ENCODE measurements at regions not wholly inside any gene's neighbourhood (a gene's known extent, or its start where the extent isn't known, plus 50 kb on each side); places are given as distances from the start of the nearest gene placed in this dataset.
A peak's percentile ranks its signal among the peaks of the same experiment; 100 is the strongest.
"Not testable (repeated sequence)": the region's sequence is repeated elsewhere in the genome, so short reads cannot be mapped to it uniquely, and the experiment has no call there.

DNA sequence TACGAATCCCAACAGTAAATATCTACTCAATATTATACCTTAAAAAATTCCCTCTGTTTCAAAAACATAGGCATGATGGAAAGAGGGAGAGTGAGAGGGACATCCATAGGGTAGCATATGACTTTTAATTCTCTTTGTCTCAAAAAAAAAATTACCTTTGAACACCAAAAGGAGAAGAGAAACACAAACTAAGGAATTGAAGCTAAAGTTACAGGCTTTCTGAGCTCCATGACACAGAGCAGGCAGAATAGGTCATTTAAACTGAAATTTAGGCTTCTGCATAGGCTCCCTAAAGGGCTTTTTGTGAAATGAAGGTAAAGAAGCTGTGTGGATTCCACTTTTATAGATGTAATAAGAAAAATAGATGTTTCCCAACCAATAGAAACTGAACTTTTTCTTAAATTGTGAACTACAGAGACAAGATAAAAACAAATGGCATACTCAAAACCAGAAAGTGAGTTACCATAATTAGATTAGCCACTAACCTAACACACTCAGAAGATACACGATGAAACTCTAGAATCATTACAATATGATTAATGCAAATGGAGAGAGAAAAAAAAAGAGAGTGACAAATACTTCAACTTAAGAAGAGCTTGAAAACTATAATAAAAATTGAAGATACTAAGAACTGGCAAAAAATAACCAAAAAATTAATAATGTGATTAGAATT is 584.6 kb downstream of the GABRG1 start:
- no peak for DNase-seq (ENCODE audit: low spot score)
- intact Hi-C loops (cut with DNase I), result no loop called here

DNA sequence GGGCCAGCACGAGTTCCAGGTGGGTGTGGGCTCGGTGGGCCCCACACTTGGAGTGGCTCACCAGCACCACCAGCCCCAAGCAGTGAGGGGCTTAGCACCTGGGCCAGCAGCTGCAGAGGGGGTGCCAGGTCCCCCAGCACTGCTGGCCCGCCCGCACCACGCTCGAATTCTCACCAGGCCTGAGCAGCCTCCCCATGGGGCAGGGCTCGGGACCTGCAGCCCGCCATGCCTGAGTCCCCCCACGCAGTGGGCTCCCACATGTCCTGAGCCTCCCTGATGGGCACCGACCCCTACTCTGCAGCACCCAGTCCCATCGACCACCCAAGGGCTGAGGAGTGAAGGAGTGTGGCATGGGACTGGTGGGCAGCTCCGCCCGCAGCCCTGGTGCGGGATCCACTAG is 593.4 kb downstream of the GABRG1 start:
- DNase-seq (ENCODE audit: low spot score), result peak; percentile 65
- intact Hi-C loops (cut with DNase I), result no loop called here

DNA sequence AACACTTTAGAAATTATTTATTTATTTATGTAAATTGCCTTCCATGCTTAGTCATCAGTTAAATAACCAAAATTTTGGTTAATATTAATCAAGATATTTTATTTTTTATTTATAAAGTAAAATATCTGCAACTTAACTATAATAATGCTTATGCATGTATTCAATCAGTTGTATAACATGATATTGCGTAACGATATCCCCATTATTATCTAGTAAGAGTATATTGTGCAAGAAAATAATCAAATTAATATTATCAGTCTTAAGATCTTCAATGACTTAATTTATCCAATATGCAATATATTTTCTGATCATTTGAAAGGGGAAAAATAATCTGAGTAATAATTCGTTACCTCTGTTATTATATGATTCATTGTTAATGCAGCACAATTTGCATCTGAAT is 596.7 kb downstream of the GABRG1 start:
- intact Hi-C loops (cut with DNase I), result no loop called here
- no peak for DNase-seq (ENCODE audit: low spot score)

DNA sequence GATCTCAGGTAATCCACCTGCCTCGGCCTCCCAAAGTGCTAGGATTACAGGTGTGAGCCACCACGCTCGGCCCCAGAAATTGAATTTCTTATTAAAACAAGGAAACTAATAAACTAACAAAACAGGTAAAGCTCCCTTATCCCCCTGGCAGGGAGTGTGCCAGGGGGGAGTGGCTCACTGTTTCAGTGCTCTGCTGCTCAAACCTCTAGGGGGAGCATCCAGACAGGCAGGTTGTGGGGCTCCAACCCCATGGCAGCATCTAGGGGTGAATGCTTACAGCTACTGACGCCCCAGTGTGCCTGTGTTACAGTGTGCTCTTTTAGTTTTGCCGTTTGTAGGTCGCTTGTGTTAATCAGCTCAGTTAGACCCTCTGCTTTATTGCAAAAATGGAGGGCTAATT is 605.0 kb downstream of the GABRG1 start:
- no peak for DNase-seq (ENCODE audit: low spot score)

GRCh38 chr4:45502471-45502870 is 621.4 kb downstream of the GABRG1 start:
- DNase-seq (ENCODE audit: low spot score), result no peak
- intact Hi-C loops (cut with DNase I), result no loop called here

More for the DNA sequence above, 605.0 kb downstream of the GABRG1 start:
- intact Hi-C loops (cut with DNase I), result no loop called here

DNA sequence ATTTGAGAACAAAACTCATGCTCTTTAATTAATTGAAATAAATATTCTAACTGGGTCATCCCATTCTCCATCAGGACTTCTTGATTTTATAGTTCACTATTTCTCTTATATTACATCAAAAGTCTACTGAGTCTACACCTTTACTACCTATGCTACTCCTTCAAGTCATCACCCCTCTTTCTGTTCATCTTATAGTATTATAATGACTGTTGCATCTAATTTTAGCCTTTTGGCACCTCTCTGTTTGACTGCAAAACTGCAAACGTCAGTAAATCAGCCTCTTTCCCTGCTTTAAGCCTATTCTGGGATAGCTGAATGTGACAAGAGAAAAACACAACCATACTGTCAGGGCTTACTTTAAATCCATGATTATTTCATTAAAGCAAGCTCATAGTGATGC is 639.1 kb downstream of the GABRG1 start:
- intact Hi-C loops (cut with DNase I), result no loop called here
- no peak for DNase-seq (ENCODE audit: low spot score)

- intact Hi-C loops (cut with DNase I), result no loop called here
- DNase-seq (ENCODE audit: low spot score), result no peak
Observed at GRCh38 chr4:45482346-45482745, 641.5 kb downstream of the GABRG1 start.

DNA sequence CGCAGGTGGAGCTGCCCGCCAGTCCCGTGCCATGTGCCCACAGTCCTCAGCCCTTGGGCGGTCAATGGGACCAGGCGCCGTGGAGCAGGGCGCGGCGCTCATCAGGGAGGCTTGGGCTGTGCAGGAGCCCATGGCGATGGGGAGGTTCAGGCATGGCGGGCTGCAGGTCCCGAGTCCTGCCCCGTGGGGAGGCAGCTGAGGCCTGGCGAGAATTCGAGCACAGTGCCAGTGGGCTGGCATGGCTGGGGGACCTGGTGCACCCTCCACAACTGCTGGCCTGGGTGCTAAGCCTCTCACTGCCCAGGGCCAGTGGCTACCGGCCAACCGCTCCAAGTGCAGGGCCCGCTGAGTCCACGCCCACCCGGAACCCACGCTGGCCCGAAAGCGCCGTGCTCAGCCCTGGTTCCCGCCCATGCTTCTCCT is 646.5 kb downstream of the GABRG1 start:
- intact Hi-C loops (cut with DNase I), result loop anchor here in 1 of 2 donors (10.0 kb wide), 1 partner anchor 157 kb away; no protein-coding TSS in a partner anchor
- peak; percentile 67 for DNase-seq (ENCODE audit: low spot score)

DNA sequence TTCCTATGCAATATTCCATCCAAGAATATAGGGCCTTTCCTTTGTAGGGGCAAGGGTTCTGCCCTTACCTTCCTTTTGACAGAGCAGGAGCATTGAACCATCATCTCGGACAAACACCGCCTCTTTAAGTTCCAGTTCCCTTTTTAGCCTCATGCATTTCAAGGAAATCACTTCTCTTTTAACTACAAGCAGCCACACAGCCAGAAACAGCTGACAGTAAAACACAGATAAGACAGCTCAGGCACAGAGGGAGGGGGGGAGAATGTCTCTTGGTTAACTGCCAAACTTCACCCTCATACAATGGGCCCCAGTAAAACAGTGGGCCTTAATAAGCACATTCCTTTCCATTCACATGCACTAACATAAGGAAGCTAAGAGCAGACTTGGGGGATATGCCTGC is 648.3 kb downstream of the GABRG1 start:
- intact Hi-C loops (cut with DNase I), result loop anchor here in 1 of 2 donors (10.0 kb wide), 1 partner anchor 159 kb away; no protein-coding TSS in a partner anchor
- no peak for DNase-seq (ENCODE audit: low spot score)

DNA sequence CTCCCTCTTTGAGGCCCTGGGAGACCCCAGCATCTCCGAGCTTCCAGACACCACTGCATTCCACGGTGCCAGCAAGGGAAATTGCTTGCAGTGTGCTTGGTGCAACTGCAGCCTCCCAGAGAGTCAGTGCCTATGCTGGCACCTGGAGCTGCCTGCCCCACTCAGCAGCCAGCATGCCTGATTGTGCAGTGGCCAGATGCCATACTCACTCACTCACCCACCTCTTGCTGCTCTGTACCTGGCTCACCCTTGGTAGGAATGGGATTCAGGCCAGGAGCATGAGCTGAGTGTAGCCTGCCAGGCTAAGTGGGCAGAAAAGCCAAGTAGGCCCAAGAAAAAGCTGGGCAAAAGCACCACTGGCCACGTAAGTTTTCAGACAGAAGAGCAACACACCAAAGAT is 651.4 kb downstream of the GABRG1 start:
- intact Hi-C loops (cut with DNase I), result loop anchor here in 1 of 2 donors (10.0 kb wide), 1 partner anchor 162 kb away; no protein-coding TSS in a partner anchor
- no peak for DNase-seq (ENCODE audit: low spot score)

- DNase-seq (ENCODE audit: low spot score), result no peak
- intact Hi-C loops (cut with DNase I), result loop anchor here in 1 of 2 donors (10.0 kb wide), 1 partner anchor 163 kb away; no protein-coding TSS in a partner anchor
Observed at GRCh38 chr4:45471335-45471734, 652.5 kb downstream of the GABRG1 start.

- intact Hi-C loops (cut with DNase I), result no loop called here
- DNase-seq (ENCODE audit: low spot score), result no peak
Observed at GRCh38 chr4:45467157-45467556, 656.7 kb downstream of the GABRG1 start.

DNA sequence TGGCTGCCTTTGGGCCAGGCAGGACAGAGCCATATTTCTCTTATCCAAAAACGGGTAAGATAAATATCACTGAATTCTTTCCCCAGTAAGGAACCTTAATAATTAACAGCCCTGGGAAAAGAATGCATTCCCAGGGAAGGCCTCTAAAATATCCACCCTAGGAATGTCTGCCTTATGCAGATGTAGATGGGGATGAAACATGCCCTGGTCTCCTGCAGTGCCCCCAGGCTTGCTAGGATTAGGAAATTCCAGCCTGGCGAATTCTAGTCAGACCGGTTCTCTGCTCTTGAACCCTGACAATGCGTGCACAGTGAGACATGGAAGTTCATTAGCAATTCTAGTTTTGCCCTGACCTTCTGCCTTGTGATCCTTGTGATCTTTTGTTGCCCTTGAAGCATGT is 663.7 kb downstream of the GABRG1 start:
- DNase-seq (ENCODE audit: low spot score); intact Hi-C loops (cut with DNase I): not testable (repeated sequence)

DNA sequence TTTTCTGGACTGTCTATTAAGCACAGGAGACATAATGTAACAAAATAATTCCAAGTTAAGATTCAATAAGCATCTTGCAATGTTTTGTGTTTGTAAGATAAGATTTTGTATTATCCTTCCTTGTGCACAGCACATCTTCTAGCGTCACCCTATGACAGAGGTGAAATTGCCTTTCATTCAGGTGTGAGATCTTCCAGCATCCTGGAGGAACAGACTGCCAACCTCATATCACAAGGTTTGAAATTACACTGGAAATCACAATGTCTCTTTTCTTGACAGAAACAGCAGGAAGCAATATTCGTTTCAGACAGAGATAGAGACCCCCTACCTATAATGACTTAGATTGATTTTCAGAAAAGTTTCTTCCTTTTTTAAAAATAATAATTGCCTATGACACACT is 668.6 kb downstream of the GABRG1 start:
- intact Hi-C loops (cut with DNase I), result no loop called here
- DNase-seq (ENCODE audit: low spot score), result no peak

DNA sequence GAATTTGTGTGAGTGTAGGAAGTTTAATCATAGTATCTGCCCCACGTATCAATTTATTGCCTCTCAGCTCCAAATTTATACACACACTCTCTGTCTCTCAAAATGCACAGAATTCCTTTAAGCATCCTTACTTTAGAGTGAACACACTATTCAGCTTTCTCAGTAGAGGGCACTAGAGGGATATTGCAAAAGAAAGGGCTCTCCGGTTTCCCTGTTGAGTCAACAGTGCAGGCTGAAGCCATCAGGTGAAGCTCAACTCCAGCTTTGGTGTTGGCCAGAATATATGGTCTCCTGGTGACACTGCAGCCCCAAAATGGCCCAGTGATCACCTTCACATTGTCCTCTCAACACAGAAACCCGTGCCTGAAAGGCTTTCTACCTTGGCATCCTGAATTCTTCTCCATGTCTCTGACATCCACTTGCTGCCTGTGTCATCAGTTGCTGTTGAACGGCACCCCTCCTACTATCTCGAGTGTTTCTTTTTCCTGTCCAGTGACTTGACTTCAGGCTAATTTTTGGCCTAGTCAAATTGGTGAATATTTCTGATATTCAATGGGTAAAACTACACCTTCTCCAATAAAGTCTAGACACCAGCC is 670.5 kb downstream of the GABRG1 start:
- intact Hi-C loops (cut with DNase I), result no loop called here
- no peak for DNase-seq (ENCODE audit: low spot score)

GRCh38 chr4:45442466-45442865 is 681.4 kb downstream of the GABRG1 start:
- intact Hi-C loops (cut with DNase I), result no loop called here
- DNase-seq (ENCODE audit: low spot score), result no peak

GRCh38 chr4:45438047-45438446 is 685.8 kb downstream of the GABRG1 start:
- DNase-seq (ENCODE audit: low spot score), result no peak
- intact Hi-C loops (cut with DNase I), result no loop called here

GRCh38 chr4:45437381-45437780 is 686.5 kb downstream of the GABRG1 start:
- intact Hi-C loops (cut with DNase I), result no loop called here
- DNase-seq (ENCODE audit: low spot score), result no peak

DNA sequence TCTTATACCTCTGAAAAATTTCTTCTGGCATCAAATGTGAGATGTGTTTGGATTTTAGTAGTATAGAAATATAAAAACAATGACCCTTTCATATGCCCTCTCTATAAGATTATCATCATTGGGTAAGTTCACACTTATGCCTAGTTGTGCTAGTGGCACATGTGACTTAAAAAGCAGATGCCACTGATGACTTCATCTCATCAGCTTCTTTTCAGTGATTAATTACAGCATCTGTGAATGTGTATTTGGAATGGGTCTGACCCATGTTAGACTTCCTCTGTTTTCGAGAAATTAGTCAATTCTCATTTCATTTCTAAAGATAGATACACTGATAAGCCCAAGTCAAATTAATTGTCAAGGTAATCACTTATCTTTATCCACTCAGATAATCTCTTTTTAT is 698.7 kb downstream of the GABRG1 start:
- intact Hi-C loops (cut with DNase I), result no loop called here
- DNase-seq (ENCODE audit: low spot score), result no peak

- intact Hi-C loops (cut with DNase I), result no loop called here
- DNase-seq (ENCODE audit: low spot score), result no peak
Observed at GRCh38 chr4:45423896-45424295, 697.5 kb upstream of the GNPDA2 start.

DNA sequence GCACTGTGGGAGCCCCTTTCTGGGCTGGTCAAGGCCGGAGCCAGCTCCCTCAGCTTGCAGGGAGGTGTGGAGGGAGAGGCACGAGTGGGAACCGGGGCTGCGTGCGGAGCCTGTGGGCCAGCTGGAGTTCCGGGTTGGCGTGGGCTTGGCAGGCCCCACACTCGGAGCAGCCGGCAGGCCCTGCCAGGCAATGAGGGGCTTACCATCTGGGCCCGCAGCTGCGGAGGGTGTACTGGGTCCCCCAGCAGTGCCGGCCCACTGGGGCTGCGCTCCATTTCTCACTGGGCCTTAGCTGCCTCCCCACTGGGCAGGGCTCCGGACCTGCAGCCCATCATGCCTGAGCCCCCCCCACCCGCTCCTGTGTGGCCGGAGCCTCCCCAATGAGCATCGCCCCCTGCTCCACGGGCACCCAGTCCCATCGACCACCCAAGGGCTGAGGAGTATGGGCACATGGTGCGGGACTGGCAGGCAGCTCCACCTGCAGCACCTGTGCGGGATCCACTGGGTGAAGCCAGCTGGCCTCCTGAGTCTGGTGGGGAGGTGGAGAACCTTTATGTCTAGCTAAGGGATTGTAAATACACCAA is 693.8 kb upstream of the GNPDA2 start:
- DNase-seq (ENCODE audit: low spot score), result peak; percentile 73

More for the DNA sequence above, 693.8 kb upstream of the GNPDA2 start:
- intact Hi-C loops (cut with DNase I), result not testable (repeated sequence)

All from posterior vena cava (tissue), 2 donors.